CD1c-positive myeloid dendritic cell (primary cell): ENCODE measurements at regions not wholly inside any gene's neighbourhood (a gene's known extent, or its start where the extent isn't known, plus 50 kb on each side); places are given as distances from the start of the nearest gene placed in this dataset.

ENCODE experiments used
- DNase-seq: peaks from one replicate; pipeline ENCODE4 v3.0.0-alpha.2; 2016; ENCODE audit errors: extremely low spot score

DNA sequence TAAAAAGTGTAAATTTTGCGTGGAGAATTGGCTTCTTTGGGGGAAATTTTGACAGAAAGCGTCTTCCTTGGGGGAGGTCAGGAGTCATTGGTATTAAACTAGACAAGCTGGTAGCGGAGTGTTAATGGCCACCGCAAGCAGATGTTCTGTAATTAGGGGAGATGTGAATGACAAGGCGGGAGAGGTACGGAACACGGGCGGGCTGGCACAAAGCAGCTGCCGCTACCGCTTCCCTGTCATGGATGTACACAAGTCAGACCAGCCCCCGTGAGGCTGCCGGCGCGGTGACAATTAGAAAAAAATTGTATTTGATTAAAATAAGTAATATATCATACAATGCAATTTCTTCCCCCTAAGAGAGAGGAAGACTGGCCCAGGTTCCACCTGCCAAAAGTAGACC, 501.6 kb downstream of the VRK1 start:
- DNase-seq = no peak

GRCh38 chr14:97299661-97300060, 502.5 kb downstream of the VRK1 start:
- peak; percentile 5 for DNase-seq

DNA sequence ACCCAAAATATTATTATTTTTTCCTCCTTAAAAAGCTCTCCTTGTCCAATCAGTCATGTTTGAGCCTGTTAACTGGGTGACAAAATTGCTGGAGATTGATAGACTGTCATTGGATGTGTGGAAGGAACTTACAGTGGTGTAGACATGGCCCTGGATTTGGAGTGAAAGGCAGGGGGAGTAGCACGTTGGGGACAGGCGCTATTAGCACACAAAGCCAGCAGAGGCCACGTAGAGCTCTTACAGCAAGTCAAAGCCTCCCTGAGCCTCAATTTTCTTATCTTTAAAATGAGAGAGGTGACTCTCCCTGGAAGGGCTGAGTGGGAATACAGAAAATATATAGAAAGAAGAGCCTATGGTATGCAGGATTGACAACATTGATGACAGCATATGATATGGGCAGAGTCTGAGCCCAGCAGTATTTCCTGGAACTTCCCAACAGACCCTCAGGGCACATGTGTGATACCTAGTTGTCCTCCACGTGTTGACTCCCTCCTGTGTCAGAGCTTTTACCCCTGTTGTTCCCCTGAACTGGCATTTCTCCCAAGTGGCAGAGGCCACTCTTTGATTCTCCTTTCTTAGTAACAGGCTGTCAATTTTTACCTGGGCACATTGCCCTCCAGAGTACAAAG, 504.9 kb downstream of the VRK1 start:
- no peak for DNase-seq

GRCh38 chr14:97306133-97306759, 509.1 kb downstream of the VRK1 start:
- no peak for DNase-seq

GRCh38 chr14:97306760-97307246, 509.6 kb downstream of the VRK1 start:
- DNase-seq = no peak

GRCh38 chr14:97311411-97311810, 514.2 kb downstream of the VRK1 start:
- DNase-seq = no peak

DNA sequence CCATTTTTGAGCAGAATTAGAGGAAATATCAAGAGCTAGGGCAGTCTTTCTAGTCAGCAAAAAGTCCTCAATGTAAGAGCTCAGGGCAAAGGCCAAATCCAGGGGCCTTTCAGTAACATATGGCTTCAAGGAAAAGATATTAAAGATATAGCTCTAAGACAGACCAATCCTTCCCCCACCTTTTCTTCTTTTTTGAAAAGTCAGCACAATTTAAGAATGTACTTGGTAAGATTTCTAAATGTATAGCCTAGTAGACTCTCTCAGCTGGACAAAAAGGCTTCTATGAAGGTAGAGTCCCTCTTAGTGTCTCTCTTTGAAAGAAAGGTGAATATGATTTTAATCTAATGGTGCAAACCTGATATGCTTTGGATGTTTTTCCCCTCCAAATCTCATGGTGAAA, 515.7 kb downstream of the VRK1 start:
- DNase-seq = no peak

GRCh38 chr14:97315790-97316189, 518.6 kb downstream of the VRK1 start:
- DNase-seq = no peak

GRCh38 chr14:97318380-97318779, 521.2 kb downstream of the VRK1 start:
- no peak for DNase-seq

GRCh38 chr14:97319691-97320090, 522.5 kb downstream of the VRK1 start:
- DNase-seq = no peak

GRCh38 chr14:97328743-97329142, 531.6 kb downstream of the VRK1 start:
- DNase-seq = no peak

GRCh38 chr14:97329701-97330100, 532.5 kb downstream of the VRK1 start:
- DNase-seq = no peak

DNA sequence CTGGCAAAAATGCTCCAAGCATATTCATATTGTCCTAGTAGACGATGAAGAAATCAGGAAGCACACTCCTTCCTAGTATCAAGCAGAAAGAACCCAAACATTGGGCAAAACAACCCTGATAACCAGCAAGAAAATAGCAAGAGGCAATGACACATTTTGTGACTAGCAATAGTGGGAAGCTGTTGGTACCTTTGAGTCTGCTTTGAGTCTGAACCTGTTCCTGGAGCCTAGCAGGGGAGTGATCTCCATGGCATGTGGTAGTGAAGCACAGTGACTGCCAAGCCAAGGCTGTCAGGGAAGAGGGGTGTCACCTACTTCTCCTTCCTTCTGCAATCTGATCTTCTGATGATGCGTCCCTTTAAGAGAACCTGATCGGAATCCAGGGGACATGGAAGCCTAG, 533.9 kb downstream of the VRK1 start:
- no peak for DNase-seq

- DNase-seq = no peak
Measured at GRCh38 chr14:97331526-97331925, 534.3 kb downstream of the VRK1 start.

DNA sequence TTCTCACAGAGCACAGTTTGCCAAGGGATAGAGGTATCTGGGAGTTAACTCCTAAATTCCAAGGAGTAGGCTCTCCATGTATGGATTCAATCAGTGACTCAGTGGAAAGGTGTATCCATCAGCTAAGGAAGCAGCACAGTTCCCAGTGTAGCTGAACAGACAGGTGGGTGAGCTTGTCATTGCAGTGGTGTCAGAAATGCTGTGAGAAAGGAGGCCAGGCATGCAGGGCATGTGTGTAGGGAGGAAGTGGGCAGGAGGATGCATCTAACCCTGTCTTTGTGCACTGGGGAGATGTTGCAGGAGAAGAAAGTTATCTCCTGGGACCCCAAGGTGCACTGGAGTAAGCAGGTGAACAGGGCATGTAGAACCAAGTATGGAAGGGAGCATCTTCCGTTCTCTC, 539.0 kb downstream of the VRK1 start:
- DNase-seq = no peak

GRCh38 chr14:97336816-97337215, 539.6 kb downstream of the VRK1 start:
- no peak for DNase-seq

DNA sequence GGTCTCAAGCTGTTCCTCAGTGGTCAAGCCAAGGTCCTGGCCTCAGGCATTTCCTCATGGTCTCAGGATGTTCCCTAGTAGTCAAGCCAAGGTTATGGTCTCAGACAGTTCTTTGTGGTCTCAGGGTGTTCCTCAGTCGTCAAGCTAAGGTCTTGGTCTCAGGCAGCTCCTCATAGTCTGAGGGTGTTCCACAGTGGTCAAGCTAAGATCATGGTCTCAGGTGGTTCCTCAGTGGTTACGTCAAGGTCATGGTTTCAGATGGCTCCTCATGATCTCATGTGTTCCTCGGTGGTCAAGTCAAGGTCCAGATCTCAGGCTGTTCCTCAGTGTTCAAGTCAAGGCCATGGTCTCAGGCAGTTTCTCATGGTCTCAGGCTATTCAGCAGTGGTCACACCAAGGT, 540.1 kb downstream of the VRK1 start:
- DNase-seq = no peak

- DNase-seq = no peak
Measured at GRCh38 chr14:97337670-97338069, 540.5 kb downstream of the VRK1 start.

- no peak for DNase-seq
Measured at GRCh38 chr14:97344666-97345065, 547.5 kb downstream of the VRK1 start.

- DNase-seq = no peak
Measured at GRCh38 chr14:97346675-97347074, 549.5 kb downstream of the VRK1 start.

DNA sequence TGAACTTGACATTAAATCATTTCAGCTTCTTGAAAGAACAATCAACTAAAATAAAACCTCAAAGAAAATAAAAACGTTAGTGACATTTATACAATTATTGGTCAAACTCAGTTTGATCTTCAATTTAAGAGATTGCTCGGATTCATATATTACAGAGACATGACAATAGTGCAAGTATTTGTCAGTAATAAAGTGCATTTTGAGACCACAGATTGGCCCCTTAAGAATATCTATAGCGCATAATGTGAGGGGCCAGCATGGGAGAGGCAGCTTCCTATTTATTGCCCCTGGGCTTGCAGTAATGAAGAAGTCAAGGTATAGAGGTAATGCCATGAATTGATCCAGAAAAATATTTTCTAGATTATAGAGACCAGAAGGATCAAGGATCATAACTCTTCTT, 552.3 kb downstream of the VRK1 start:
- no peak for DNase-seq

DNA sequence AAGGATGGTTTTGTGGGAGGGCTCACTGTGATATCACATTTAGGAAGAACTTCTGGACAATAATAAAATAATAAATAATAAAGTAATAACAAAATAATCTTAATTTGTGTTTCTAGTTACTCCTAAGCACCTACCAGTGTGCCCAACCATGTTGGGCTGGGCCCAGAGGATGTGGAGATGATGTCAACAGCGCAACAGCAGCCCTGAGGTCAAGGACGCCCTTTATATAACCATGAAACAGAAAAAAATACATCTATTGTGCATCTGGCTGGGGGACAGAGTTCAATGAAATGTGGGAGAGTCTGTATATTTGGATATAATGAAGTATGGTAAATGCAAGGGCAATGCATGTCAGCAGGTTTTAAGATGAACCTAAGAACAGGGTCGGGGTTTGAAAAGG, 552.8 kb downstream of the VRK1 start:
- no peak for DNase-seq

GRCh38 chr14:97350415-97350814, 553.2 kb downstream of the VRK1 start:
- DNase-seq = no peak
